Loucy (cell line): ENCODE measurements at regions not wholly inside any gene's neighbourhood (a gene's known extent, or its start where the extent isn't known, plus 50 kb on each side); places are given as distances from the start of the nearest gene placed in this dataset.

Experiments
- H2AFZ ChIP-seq: fragments of 200-600 bp; sonication (generic); 2 replicates; pipeline ENCODE4 v1.6.0; 2016; ENCODE audit warnings: antibody characterized with exemption, mild to moderate bottlenecking, low read length, moderate library complexity
- H3F3A ChIP-seq: fragments of 200-600 bp; 2 replicates; pipeline ENCODE4 v1.6.0; 2016; ENCODE audit warnings: antibody characterized with exemption, low read depth, mild to moderate bottlenecking
- H3K27me3 ChIP-seq: fragments of 200-600 bp; sonication (generic); 2 replicates; pipeline ENCODE4 v1.6.1; 2014; ENCODE audit warnings: low read length, mild to moderate bottlenecking; ENCODE audit not compliant: insufficient read depth, poor library complexity, severe bottlenecking
- H3K36me3 ChIP-seq: fragments of 200-600 bp; sonication (generic); 2 replicates; pipeline ENCODE4 v1.6.1; 2016; ENCODE audit warnings: low read length; ENCODE audit not compliant: insufficient read depth
- H3K4me1 ChIP-seq: fragments of 200-600 bp; sonication (generic); 2 replicates; pipeline ENCODE4 v1.5.1; 2014; ENCODE audit warnings: low read length, mild to moderate bottlenecking; ENCODE audit not compliant: insufficient read depth, poor library complexity, severe bottlenecking
- H3K4me2 ChIP-seq: fragments of 200-600 bp; sonication (generic); 2 replicates; pipeline ENCODE4 v1.6.0; 2014; ENCODE audit warnings: antibody characterized with exemption, low read length, low read depth, mild to moderate bottlenecking; ENCODE audit not compliant: poor library complexity, severe bottlenecking
- H3K4me3 ChIP-seq: fragments of 200-600 bp; sonication (generic); 2 replicates; pipeline ENCODE4 v1.5.1; 2014; ENCODE audit warnings: low read length, mild to moderate bottlenecking, mixed read lengths; ENCODE audit not compliant: poor library complexity, severe bottlenecking
- H3K79me2 ChIP-seq: fragments of 200-600 bp; sonication (generic); 2 replicates; pipeline ENCODE4 v1.6.1; 2014; ENCODE audit warnings: low read length; ENCODE audit not compliant: insufficient read depth
- H3K9ac ChIP-seq: fragments of 200-600 bp; sonication (generic); 2 replicates; pipeline ENCODE4 v1.6.0; 2014; ENCODE audit warnings: mild to moderate bottlenecking, low read depth, low read length, moderate library complexity; ENCODE audit not compliant: poor library complexity, severe bottlenecking
- H3K9me2 ChIP-seq: fragments of 200-600 bp; sonication (generic); replicated peaks from 2 replicates; pipeline ENCODE4 v1.6.1; 2016; ENCODE audit warnings: low read depth, low read length, mixed read lengths
- H3K9me3 ChIP-seq: fragments of 200-600 bp; sonication (generic); 2 replicates; pipeline ENCODE4 v1.6.1; 2014; ENCODE audit warnings: mild to moderate bottlenecking, antibody characterized with exemption, low read length, low read depth; ENCODE audit not compliant: insufficient read depth
- H4K20me1 ChIP-seq: fragments of 200-600 bp; sonication (generic); 2 replicates; pipeline ENCODE4 v1.6.0; 2014; ENCODE audit warnings: antibody characterized with exemption, low read length, mild to moderate bottlenecking; ENCODE audit not compliant: insufficient read depth, poor library complexity, severe bottlenecking
- CTCF ChIP-seq: fragments of 200-600 bp; sonication (generic); conservative IDR thresholded peaks from 2 replicates; pipeline ENCODE4 v1.5.1; 2014; ENCODE audit warnings: mild to moderate bottlenecking, antibody characterized with exemption, low read length
- EZH2phosphoT487 ChIP-seq: fragments of 200-600 bp; IDR thresholded peaks from 2 replicates; pipeline ENCODE4 v1.6.1; 2018; ENCODE audit warnings: antibody characterized with exemption, mild to moderate bottlenecking, moderate library complexity, borderline replicate concordance

- Histone ChIP-seq H3K79me2 (no peaks in the 10 kb centered on the region), H3K4me1 (no peaks in the 10 kb centered on the region), H3K9me3 (peaks cover 3% of the 10 kb centered on the region; the same call in 1 of the 2 replicates), H3K4me3 (no peak overlapping the region), H2AFZ (no peak overlapping the region), H3F3A (no peaks in the 10 kb centered on the region), H3K9ac (no peak overlapping the region), H3K27me3 (no peaks in the 10 kb centered on the region), H3K9me2 (no peaks in the 10 kb centered on the region), H4K20me1 (no peaks in the 10 kb centered on the region), H3K36me3 (no peaks in the 10 kb centered on the region), H3K4me2 (no peak overlapping the region)
- no peak for TF ChIP-seq EZH2phosphoT487
- TF ChIP-seq CTCF = no peak
These were observed 253.6 kb upstream of the EXOC2 start for GRCh38 chr6:946546-946945.

GRCh38 chr6:939526-940252 is 246.8 kb upstream of the EXOC2 start:
- TF ChIP-seq CTCF (no peak), EZH2phosphoT487 (no peak)
- Histone ChIP-seq H3K9ac (no peak overlapping the region), H3K4me2 (no peak overlapping the region), H3K4me3 (no peak overlapping the region), H3K9me2 (no peaks in the 10 kb centered on the region), H3K4me1 (no peaks in the 10 kb centered on the region), H4K20me1 (no peaks in the 10 kb centered on the region), H2AFZ (no peak overlapping the region), H3K27me3 (no peaks in the 10 kb centered on the region), H3K79me2 (no peaks in the 10 kb centered on the region), H3K9me3 (no peaks in the 10 kb centered on the region; the same call in 1 of the 2 replicates), H3K36me3 (no peaks in the 10 kb centered on the region), H3F3A (no peaks in the 10 kb centered on the region)

GRCh38 chr6:938916-939315 is 246.0 kb upstream of the EXOC2 start:
- Histone ChIP-seq H2AFZ (no peak overlapping the region), H3K9me2 (no peaks in the 10 kb centered on the region), H3K9ac (no peak overlapping the region), H3K4me3 (no peak overlapping the region), H3F3A (no peaks in the 10 kb centered on the region), H3K4me1 (no peaks in the 10 kb centered on the region), H3K27me3 (no peaks in the 10 kb centered on the region), H3K4me2 (no peak overlapping the region), H3K79me2 (no peaks in the 10 kb centered on the region), H3K36me3 (no peaks in the 10 kb centered on the region), H3K9me3 (no peaks in the 10 kb centered on the region; the same call in 1 of the 2 replicates), H4K20me1 (no peaks in the 10 kb centered on the region)
- no peak for TF ChIP-seq CTCF
- TF ChIP-seq EZH2phosphoT487 = no peak
